ENCODE measurements at regions not wholly inside any gene's neighbourhood (a gene's known extent, or its start where the extent isn't known, plus 50 kb on each side); places are given as distances from the start of the nearest gene placed in this dataset.

- DNase-seq (ENCODE audit: low spot score in 2 of 2), result no peak
- Mint-ChIP-seq H3K27ac (no peak overlapping the region), H3K9me3 (peaks cover 3% of the 10 kb centered on the region), H3K36me3 (no peaks in the 10 kb centered on the region), H3K4me3 (no peak overlapping the region), H3K4me1 (no peaks in the 10 kb centered on the region)
- ATAC-seq, result no peak
Observed at GRCh38 chr2:65487404-65487803, 55.0 kb upstream of the SPRED2 start.

GRCh38 chr2:65486802-65487201 is 54.4 kb upstream of the SPRED2 start:
- ATAC-seq (no peak), DNase-seq (ENCODE audit: low spot score in 2 of 2) (no peak)
- H3K4me1 Mint-ChIP-seq, result no peaks in the 10 kb centered on the region
- H3K27ac Mint-ChIP-seq, result no peak overlapping the region
- peaks cover 3% of the 10 kb centered on the region for H3K9me3 Mint-ChIP-seq
- no peaks in the 10 kb centered on the region for H3K36me3 Mint-ChIP-seq
- H3K4me3 Mint-ChIP-seq, result no peak overlapping the region

DNA sequence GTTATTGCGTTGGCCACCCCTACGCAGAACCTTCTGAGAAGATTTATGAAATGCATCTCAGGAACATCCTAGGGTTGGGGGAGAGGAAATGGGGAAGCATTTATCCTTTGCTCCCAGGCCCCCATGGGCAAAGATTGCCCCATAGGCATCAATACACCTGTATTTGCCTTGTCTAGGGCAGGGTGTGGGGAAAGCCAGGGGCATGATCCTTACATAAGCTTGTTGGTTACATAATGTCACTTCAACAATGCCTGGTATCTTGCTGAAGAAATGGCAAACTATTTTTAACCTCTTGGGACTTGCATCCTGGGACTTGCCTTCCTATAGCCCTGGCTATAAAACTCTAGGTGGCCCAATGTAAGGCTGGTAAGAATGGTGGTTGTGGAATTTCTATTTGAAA is 53.9 kb upstream of the SPRED2 start:
- DNase-seq (ENCODE audit: low spot score in 2 of 2), result no peak
- Mint-ChIP-seq H3K36me3 (no peaks in the 10 kb centered on the region), H3K27ac (no peak overlapping the region), H3K4me1 (no peaks in the 10 kb centered on the region), H3K9me3 (peaks cover 3% of the 10 kb centered on the region), H3K4me3 (no peak overlapping the region)
- ATAC-seq, result no peak

GRCh38 chr2:65485839-65486238 is 53.4 kb upstream of the SPRED2 start:
- Mint-ChIP-seq H3K4me3 (no peak overlapping the region), H3K4me1 (no peaks in the 10 kb centered on the region), H3K27ac (no peak overlapping the region), H3K36me3 (no peaks in the 10 kb centered on the region), H3K9me3 (peaks cover 3% of the 10 kb centered on the region)
- DNase-seq (ENCODE audit: low spot score in 2 of 2) (no peak), ATAC-seq (no peak)

- no peak overlapping the region for H3K4me3 Mint-ChIP-seq
Observed at GRCh38 chr2:65483763-65484162, 51.4 kb upstream of the SPRED2 start.

GRCh38 chr2:65482971-65483370 is 50.6 kb upstream of the SPRED2 start:
- no peak overlapping the region for H3K4me3 Mint-ChIP-seq
- H3K9me3 Mint-ChIP-seq, result peaks cover 1% of the 10 kb centered on the region
- H3K4me1 Mint-ChIP-seq, result no peaks in the 10 kb centered on the region
- DNase-seq (ENCODE audit: low spot score in 2 of 2), result no peak
- H3K36me3 Mint-ChIP-seq, result no peaks in the 10 kb centered on the region
- no peak for ATAC-seq
- no peak overlapping the region for H3K27ac Mint-ChIP-seq

More at GRCh38 chr2:65483763-65484162, 51.4 kb upstream of the SPRED2 start:
- peaks cover 3% of the 10 kb centered on the region for H3K9me3 Mint-ChIP-seq
- DNase-seq (ENCODE audit: low spot score in 2 of 2) (no peak), ATAC-seq (no peak)
- H3K27ac Mint-ChIP-seq, result no peak overlapping the region
- H3K4me1 Mint-ChIP-seq, result no peaks in the 10 kb centered on the region
- H3K36me3 Mint-ChIP-seq, result no peaks in the 10 kb centered on the region

All from stimulated activated effector memory CD8-positive, alpha-beta T cell treated with anti-CD3 and anti-CD28 coated beads, Interleukin-12 subunit alpha, Interleukin-12 subunit beta, amount 100 ng/mL, for 72 hours (primary cell).